Neural cell (in vitro differentiated cells): ENCODE measurements at regions not wholly inside any gene's neighbourhood (a gene's known extent, or its start where the extent isn't known, plus 50 kb on each side); places are given as distances from the start of the nearest gene placed in this dataset.

Experiments
- H2AFZ ChIP-seq: fragments of 200-600, 300-800 bp; sonication (generic), shearing (Covaris generic); 2 replicates; pipeline ENCODE4 v1.6.0; 2014; ENCODE audit warnings: low read depth, mild to moderate bottlenecking, antibody characterized with exemption, low read length, moderate library complexity
- H3F3A ChIP-seq: fragments of 200-600 bp; shearing (Covaris generic); 2 replicates; pipeline ENCODE4 v1.6.1; 2016; ENCODE audit warnings: mild to moderate bottlenecking, moderate library complexity, mixed read lengths, antibody characterized with exemption, low read length; ENCODE audit not compliant: insufficient read depth, poor library complexity, severe bottlenecking
- H3K27ac ChIP-seq: fragments of 200-600, 300-800 bp; sonication (generic), shearing (Covaris generic); 2 replicates; pipeline ENCODE4 v1.5.1; 2014; ENCODE audit warnings: mild to moderate bottlenecking, low read length, moderate library complexity
- H3K27me3 ChIP-seq: fragments of 300-800, 200-600 bp; sonication (generic), shearing (Covaris generic); 2 replicates; pipeline ENCODE4 v1.6.0; 2014; ENCODE audit warnings: mild to moderate bottlenecking, low read depth, low read length, moderate library complexity; ENCODE audit not compliant: insufficient read depth
- H3K36me3 ChIP-seq: fragments of 300-800, 200-600 bp; sonication (generic), shearing (Covaris generic); 2 replicates; pipeline ENCODE4 v1.5.1; 2014; ENCODE audit warnings: mild to moderate bottlenecking, antibody characterized with exemption, low read length, moderate library complexity; ENCODE audit not compliant: insufficient read depth
- H3K4me2 ChIP-seq: fragments of 300-800, 200-600 bp; sonication (generic), shearing (Covaris generic); 2 replicates; pipeline ENCODE4 v1.6.0; 2014; ENCODE audit warnings: mild to moderate bottlenecking, low read length
- H3K4me3 ChIP-seq: fragments of 300-800, 200-600 bp; sonication (generic), shearing (Covaris generic); 2 replicates; pipeline ENCODE4 v1.5.1; 2014; ENCODE audit warnings: mild to moderate bottlenecking, low read length, moderate library complexity
- H3K79me2 ChIP-seq: fragments of 200-600 bp; shearing (Covaris generic); replicated peaks from 2 replicates; pipeline ENCODE4 v1.6.0; 2014; ENCODE audit warnings: mild to moderate bottlenecking, low read length, moderate library complexity; ENCODE audit not compliant: insufficient read depth
- H3K9ac ChIP-seq: fragments of 300-800, 200-600 bp; sonication (generic), shearing (Covaris generic); 2 replicates; pipeline ENCODE4 v1.6.1; 2016; ENCODE audit warnings: mild to moderate bottlenecking, low read length, mixed read lengths
- H3K9me2 ChIP-seq: fragments of 200-600 bp; shearing (Covaris generic); 2 replicates; pipeline ENCODE4 v1.6.1; 2016; ENCODE audit warnings: mild to moderate bottlenecking, low read length, mixed read lengths; ENCODE audit not compliant: insufficient read depth
- H3K9me3 ChIP-seq: fragments of 200-600, 300-800 bp; sonication (generic), shearing (Covaris generic); 2 replicates; pipeline ENCODE4 v1.6.1; 2016; ENCODE audit warnings: mild to moderate bottlenecking, mixed run types, low read length, moderate library complexity, mixed read lengths
- H4K20me1 ChIP-seq: fragments of 200-600 bp; shearing (Covaris generic); 2 replicates; pipeline ENCODE4 v1.6.1; 2016; ENCODE audit warnings: mild to moderate bottlenecking, mixed run types; ENCODE audit not compliant: insufficient read depth
- EP300 ChIP-seq: fragments of 450-650 bp; conservative IDR thresholded peaks from 2 replicates; pipeline ENCODE4 v1.6.1; 2014; ENCODE audit warnings: antibody characterized with exemption, mild to moderate bottlenecking, moderate library complexity; ENCODE audit not compliant: poor library complexity, severe bottlenecking
- EZH2 ChIP-seq: fragments of 200-600, 300-800 bp; shearing (Covaris generic), sonication (generic); IDR thresholded peaks from 2 replicates; pipeline ENCODE4 v1.6.1; 2014; ENCODE audit warnings: antibody characterized with exemption, low read length, borderline replicate concordance, mild to moderate bottlenecking; ENCODE audit not compliant: insufficient read depth, poor library complexity, severe bottlenecking
- MXI1 ChIP-seq: fragments of 450-650 bp; conservative IDR thresholded peaks from 2 replicates; pipeline ENCODE4 v1.6.1; 2014; ENCODE audit warnings: antibody characterized with exemption, mild to moderate bottlenecking; ENCODE audit not compliant: poor library complexity, severe bottlenecking
- POLR2AphosphoS5 ChIP-seq: IDR thresholded peaks from 2 replicates; pipeline ENCODE4 v1.6.1; 2012
- RAD21 ChIP-seq: fragments of 450-650 bp; conservative IDR thresholded peaks from 2 replicates; pipeline ENCODE4 v1.6.1; 2014; ENCODE audit warnings: antibody characterized with exemption, mild to moderate bottlenecking, moderate library complexity
- SMC3 ChIP-seq: fragments of 450-650 bp; conservative IDR thresholded peaks from 2 replicates; pipeline ENCODE4 v1.6.1; 2014; ENCODE audit warnings: antibody characterized with exemption, mild to moderate bottlenecking, moderate library complexity; ENCODE audit not compliant: poor library complexity
- TAF1 ChIP-seq: IDR thresholded peaks from 2 replicates; pipeline ENCODE4 v1.6.1; 2012; ENCODE audit warnings: low read depth
- TF ChIP-seq, protein P1 (sequence below): IDR thresholded peaks from 2 replicates; pipeline ENCODE4 v1.6.1; 2012; ENCODE audit warnings: borderline replicate concordance
- TF ChIP-seq, protein P2 (sequence below): fragments of 450-650 bp; IDR thresholded peaks from 2 replicates; pipeline ENCODE4 v1.5.1; 2014; ENCODE audit warnings: antibody characterized with exemption, mild to moderate bottlenecking, moderate library complexity; ENCODE audit not compliant: poor library complexity, severe bottlenecking

- Histone ChIP-seq H3K9ac (no peak overlapping the region), H4K20me1 (no peaks in the 10 kb centered on the region), H3K4me2 (no peak overlapping the region), H3K27ac (no peak overlapping the region), H3K9me2 (no peaks in the 10 kb centered on the region), H3K9me3 (no peaks in the 10 kb centered on the region), H3K79me2 (no peaks in the 10 kb centered on the region), H3K27me3 (no peaks in the 10 kb centered on the region), H3F3A (no peaks in the 10 kb centered on the region), H3K4me3 (no peak overlapping the region), H3K36me3 (no peaks in the 10 kb centered on the region), H2AFZ (no peak overlapping the region)
- no peak for TF ChIP-seq EP300
- no peak for TF ChIP-seq MXI1
- TF ChIP-seq, protein P1, sequence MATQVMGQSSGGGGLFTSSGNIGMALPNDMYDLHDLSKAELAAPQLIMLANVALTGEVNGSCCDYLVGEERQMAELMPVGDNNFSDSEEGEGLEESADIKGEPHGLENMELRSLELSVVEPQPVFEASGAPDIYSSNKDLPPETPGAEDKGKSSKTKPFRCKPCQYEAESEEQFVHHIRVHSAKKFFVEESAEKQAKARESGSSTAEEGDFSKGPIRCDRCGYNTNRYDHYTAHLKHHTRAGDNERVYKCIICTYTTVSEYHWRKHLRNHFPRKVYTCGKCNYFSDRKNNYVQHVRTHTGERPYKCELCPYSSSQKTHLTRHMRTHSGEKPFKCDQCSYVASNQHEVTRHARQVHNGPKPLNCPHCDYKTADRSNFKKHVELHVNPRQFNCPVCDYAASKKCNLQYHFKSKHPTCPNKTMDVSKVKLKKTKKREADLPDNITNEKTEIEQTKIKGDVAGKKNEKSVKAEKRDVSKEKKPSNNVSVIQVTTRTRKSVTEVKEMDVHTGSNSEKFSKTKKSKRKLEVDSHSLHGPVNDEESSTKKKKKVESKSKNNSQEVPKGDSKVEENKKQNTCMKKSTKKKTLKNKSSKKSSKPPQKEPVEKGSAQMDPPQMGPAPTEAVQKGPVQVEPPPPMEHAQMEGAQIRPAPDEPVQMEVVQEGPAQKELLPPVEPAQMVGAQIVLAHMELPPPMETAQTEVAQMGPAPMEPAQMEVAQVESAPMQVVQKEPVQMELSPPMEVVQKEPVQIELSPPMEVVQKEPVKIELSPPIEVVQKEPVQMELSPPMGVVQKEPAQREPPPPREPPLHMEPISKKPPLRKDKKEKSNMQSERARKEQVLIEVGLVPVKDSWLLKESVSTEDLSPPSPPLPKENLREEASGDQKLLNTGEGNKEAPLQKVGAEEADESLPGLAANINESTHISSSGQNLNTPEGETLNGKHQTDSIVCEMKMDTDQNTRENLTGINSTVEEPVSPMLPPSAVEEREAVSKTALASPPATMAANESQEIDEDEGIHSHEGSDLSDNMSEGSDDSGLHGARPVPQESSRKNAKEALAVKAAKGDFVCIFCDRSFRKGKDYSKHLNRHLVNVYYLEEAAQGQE, result no peak
- TF ChIP-seq, protein P2, sequence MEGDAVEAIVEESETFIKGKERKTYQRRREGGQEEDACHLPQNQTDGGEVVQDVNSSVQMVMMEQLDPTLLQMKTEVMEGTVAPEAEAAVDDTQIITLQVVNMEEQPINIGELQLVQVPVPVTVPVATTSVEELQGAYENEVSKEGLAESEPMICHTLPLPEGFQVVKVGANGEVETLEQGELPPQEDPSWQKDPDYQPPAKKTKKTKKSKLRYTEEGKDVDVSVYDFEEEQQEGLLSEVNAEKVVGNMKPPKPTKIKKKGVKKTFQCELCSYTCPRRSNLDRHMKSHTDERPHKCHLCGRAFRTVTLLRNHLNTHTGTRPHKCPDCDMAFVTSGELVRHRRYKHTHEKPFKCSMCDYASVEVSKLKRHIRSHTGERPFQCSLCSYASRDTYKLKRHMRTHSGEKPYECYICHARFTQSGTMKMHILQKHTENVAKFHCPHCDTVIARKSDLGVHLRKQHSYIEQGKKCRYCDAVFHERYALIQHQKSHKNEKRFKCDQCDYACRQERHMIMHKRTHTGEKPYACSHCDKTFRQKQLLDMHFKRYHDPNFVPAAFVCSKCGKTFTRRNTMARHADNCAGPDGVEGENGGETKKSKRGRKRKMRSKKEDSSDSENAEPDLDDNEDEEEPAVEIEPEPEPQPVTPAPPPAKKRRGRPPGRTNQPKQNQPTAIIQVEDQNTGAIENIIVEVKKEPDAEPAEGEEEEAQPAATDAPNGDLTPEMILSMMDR, result no peak
- no peak for TF ChIP-seq RAD21
- no peak for TF ChIP-seq POLR2AphosphoS5
- TF ChIP-seq SMC3, result no peak
- no peak for TF ChIP-seq EZH2
- TF ChIP-seq TAF1, result no peak
These were observed 515.1 kb upstream of the DIPK2B start for GRCh38 chrX:45715748-45716147.

GRCh38 chrX:45714866-45715265 lies 514.2 kb upstream of the DIPK2B start:
- Histone ChIP-seq H3K4me3 (no peak overlapping the region), H3K79me2 (no peaks in the 10 kb centered on the region), H2AFZ (no peak overlapping the region), H3K27me3 (no peaks in the 10 kb centered on the region), H3K27ac (no peak overlapping the region), H3K4me2 (no peak overlapping the region), H3K9me3 (no peaks in the 10 kb centered on the region), H3K9ac (no peak overlapping the region), H4K20me1 (no peaks in the 10 kb centered on the region), H3K36me3 (no peaks in the 10 kb centered on the region), H3K9me2 (no peaks in the 10 kb centered on the region), H3F3A (no peaks in the 10 kb centered on the region)
- TF ChIP-seq SMC3 (no peak), TAF1 (no peak), POLR2AphosphoS5 (no peak), RAD21 (no peak), MXI1 (no peak), EZH2 (no peak), EP300 (no peak)
- TF ChIP-seq, protein P1, result no peak
- TF ChIP-seq, protein P2, result no peak
